A673 (cell line): ENCODE measurements at regions not wholly inside any gene's neighbourhood (a gene's known extent, or its start where the extent isn't known, plus 50 kb on each side); places are given as distances from the start of the nearest gene placed in this dataset.

Experiments used
- BruUV-seq: library from RNA; stranded (reverse); fragments of 400-500 nt; replicated peaks from 2 replicates; lab custom pipeline; 2021; lab: Mats Ljungman, UMichigan
- CTCF ChIA-PET: fragments of 300-600 bp; sonication (Branson Sonifier 250); formaldehyde crosslinking; loops from one replicate; lab custom pipeline; 2022; ENCODE audit warnings: antibody characterized with exemption; lab: Charles Lee
- POLR2A ChIA-PET: fragments of 300-600 bp; sonication (Branson Sonifier 250); formaldehyde crosslinking; loops from one replicate; lab custom pipeline; 2022; ENCODE audit warnings: antibody characterized with exemption; ENCODE audit not compliant: low non-redundant PET; lab: Charles Lee
- DNase-seq: peaks from one replicate; pipeline ENCODE4 v3.0.0-alpha.2; 2015; ENCODE audit warnings: low spot score
- H3K27ac ChIP-seq: fragments of 200-600 bp; sonication (generic); 2 replicates; pipeline ENCODE4 v1.5.1; 2016; ENCODE audit warnings: mixed run types, low read depth, mild to moderate bottlenecking, mixed read lengths, antibody characterized with exemption, low read length; ENCODE audit not compliant: poor library complexity, severe bottlenecking
- H3K27me3 ChIP-seq: fragments of 200-600 bp; sonication (generic); replicated peaks from 2 replicates; pipeline ENCODE4 v1.6.1; 2017; ENCODE audit warnings: mixed run types, low read depth, mild to moderate bottlenecking, mixed read lengths, antibody characterized with exemption, low read length; ENCODE audit not compliant: insufficient read depth, poor library complexity
- H3K36me3 ChIP-seq: fragments of 200-600 bp; sonication (generic); 2 replicates; pipeline ENCODE4 v1.6.1; 2016; ENCODE audit warnings: mixed run types, mild to moderate bottlenecking, mixed read lengths, antibody characterized with exemption, low read length; ENCODE audit not compliant: insufficient read depth, poor library complexity, severe bottlenecking
- H3K4me1 ChIP-seq: fragments of 200-600 bp; sonication (generic); 2 replicates; pipeline ENCODE4 v1.6.1; 2017; ENCODE audit warnings: mixed run types, mild to moderate bottlenecking, mixed read lengths, antibody characterized with exemption, low read length; ENCODE audit not compliant: insufficient read depth, poor library complexity, severe bottlenecking
- H3K4me3 ChIP-seq: fragments of 200-600 bp; sonication (generic); 2 replicates; pipeline ENCODE4 v1.5.1; 2016; ENCODE audit warnings: low read depth, mixed run types, mild to moderate bottlenecking, mixed read lengths, low read length; ENCODE audit not compliant: poor library complexity, severe bottlenecking
- H3K9me3 ChIP-seq: fragments of 200-600 bp; sonication (generic); 2 replicates; pipeline ENCODE4 v1.6.1; 2016; ENCODE audit warnings: mixed run types, low read depth, mild to moderate bottlenecking, mixed read lengths, antibody characterized with exemption, low read length; ENCODE audit not compliant: poor library complexity, severe bottlenecking
- CTCF ChIP-seq: fragments of 300-800, 200-600 bp; sonication (generic); conservative IDR thresholded peaks from 2 replicates; pipeline ENCODE4 v1.5.1; 2017; ENCODE audit warnings: low read depth, mild to moderate bottlenecking, antibody characterized with exemption, low read length, moderate library complexity, mixed read lengths
- EZH2 ChIP-seq: fragments of 200-600 bp; sonication (generic); IDR thresholded peaks from 2 replicates; pipeline ENCODE4 v1.6.1; 2017; ENCODE audit warnings: borderline replicate concordance, low read depth, mild to moderate bottlenecking, mixed read lengths, antibody characterized with exemption, low read length; ENCODE audit not compliant: poor library complexity, severe bottlenecking
- intact Hi-C: fragments of 100-400 bp; cut with micrococcal nuclease; formaldehyde crosslinking; loops from one replicate; pipeline ENCODE4 v1.10.0; 2022; ENCODE audit not compliant: unreplicated experiment

GRCh38 chr1:222204475-222204874, 343.4 kb downstream of the HHIPL2 start:
- CTCF ChIA-PET, result no interaction called here
- intact Hi-C loops, result no loop called here

GRCh38 chr1:222202831-222203230, 345.1 kb downstream of the HHIPL2 start:
- no peaks in the 10 kb centered on the region for H3K36me3 ChIP-seq
- H3K27me3 ChIP-seq, result no peaks in the 10 kb centered on the region
- intact Hi-C loops, result no loop called here
- H3K9me3 ChIP-seq, result no peaks in the 10 kb centered on the region
- no TSS peak for BruUV-seq
- no peak for DNase-seq
- CTCF ChIA-PET, result no interaction called here
- POLR2A ChIA-PET, result no interaction called here
- H3K4me1 ChIP-seq, result no peaks in the 10 kb centered on the region
- no peak overlapping the region for H3K4me3 ChIP-seq
- no peak for TF ChIP-seq EZH2
- TF ChIP-seq CTCF, result no peak
- H3K27ac ChIP-seq, result no peak overlapping the region

More at GRCh38 chr1:222204475-222204874, 343.4 kb downstream of the HHIPL2 start:
- no TSS peak for BruUV-seq
- Histone ChIP-seq H3K9me3 (no peaks in the 10 kb centered on the region), H3K4me3 (no peak overlapping the region), H3K4me1 (no peaks in the 10 kb centered on the region), H3K27me3 (no peaks in the 10 kb centered on the region), H3K27ac (no peak overlapping the region), H3K36me3 (no peaks in the 10 kb centered on the region)
- DNase-seq, result no peak
- POLR2A ChIA-PET, result no interaction called here
- no peak for TF ChIP-seq EZH2
- TF ChIP-seq CTCF, result no peak

GRCh38 chr1:222196736-222197135, 351.2 kb downstream of the HHIPL2 start:
- Histone ChIP-seq H3K27ac (no peak overlapping the region), H3K4me1 (no peaks in the 10 kb centered on the region), H3K4me3 (no peak overlapping the region), H3K36me3 (no peaks in the 10 kb centered on the region), H3K9me3 (no peaks in the 10 kb centered on the region), H3K27me3 (no peaks in the 10 kb centered on the region)
- no TSS peak for BruUV-seq
- no peak for TF ChIP-seq CTCF
- TF ChIP-seq EZH2, result no peak
- CTCF ChIA-PET, result no interaction called here
- POLR2A ChIA-PET, result no interaction called here
- intact Hi-C loops, result no loop called here
- DNase-seq, result no peak
